ENCODE measurements at regions not wholly inside any gene's neighbourhood (a gene's known extent, or its start where the extent isn't known, plus 50 kb on each side); places are given as distances from the start of the nearest gene placed in this dataset.

GRCh38 chr14:50015716-50016115, 100.7 kb downstream of the VCPKMT start:
- Histone ChIP-seq H3K36me3 (replicated peaks in 1 of 2; ENCODE audit: control extremely low read depth in 1 of 2, control insufficient read depth in 1 of 2, extremely low read depth in 1 of 2, insufficient read depth in 2 of 2, low read length in 1 of 2) (peaks cover 0 to 8% of the 10 kb centered on the region in 2 experiments), H3K4me3 (ENCODE audit: control extremely low read depth in 1 of 5, extremely low read depth in 1 of 5, insufficient read depth in 1 of 5, low read depth in 2 of 5, low read length in 4 of 5) (no peak overlapping the region), H3K27ac (ENCODE audit: low read length in 2 of 2) (no peak overlapping the region), H3K4me2 (replicated peaks; ENCODE audit: low read depth, low read length, poor library complexity, severe bottlenecking) (no peak overlapping the region), H3K9me3 (ENCODE audit: control extremely low read depth in 1 of 3, control insufficient read depth in 2 of 3, insufficient read depth in 1 of 3, low read length in 2 of 3) (peaks cover 2 to 8% (median 6%) of the 10 kb centered on the region in 3 donors), H3K4me1 (ENCODE audit: control insufficient read depth in 2 of 2, insufficient read depth in 2 of 2, low read length in 2 of 2) (peaks cover 3 to 10% of the 10 kb centered on the region in 2 donors), H4K20me1 (ENCODE audit: control insufficient read depth, insufficient read depth, low read length, poor library complexity, severe bottlenecking) (no peaks in the 10 kb centered on the region), H3K27me3 (replicated peaks in 1 of 4; ENCODE audit: control extremely low read depth in 1 of 4, control insufficient read depth in 3 of 4, insufficient read depth in 4 of 4, low read length in 3 of 4) (no peaks in the 10 kb centered on the region), H2AFZ (ENCODE audit: insufficient read depth, low read depth, low read length, poor library complexity, severe bottlenecking) (no peak overlapping the region), H3K79me2 (ENCODE audit: control insufficient read depth, insufficient read depth, low read length) (no peaks in the 10 kb centered on the region), H3K9ac (ENCODE audit: low read length) (no peak overlapping the region)
- H3K4me3 Mint-ChIP-seq, result no peak overlapping the region
- no peaks in the 10 kb centered on the region for H3K9me3 Mint-ChIP-seq (ENCODE audit: insufficient read depth)
- H3K27me3 Mint-ChIP-seq, result no peaks in the 10 kb centered on the region
- 89% methylated on average over 1 of the region's 3 CpGs for WGBS (ENCODE audit: insufficient coverage)
- H3K27ac Mint-ChIP-seq, result no peak overlapping the region
- ChIA-PET POLR2A (interaction anchor here (1.9 kb wide), 1 partner anchor 30 kb away, joined by 5 read pairs; no protein-coding TSS in a partner anchor), CTCF (interaction anchor here (0.6 to 1.7 kb wide), 4 partner anchors 8 to 163 kb away, joined by 3 to 4 read pairs (median 4); partner anchors contain the start of gene NEMF)
- TF ChIP-seq CTCF (IDR thresholded peaks at IDR 0.05), result no peak
- TF ChIP-seq EZH2 (IDR thresholded peaks at IDR 0.05; ENCODE audit: borderline replicate concordance, insufficient read depth, low read depth, low read length, poor library complexity, severe bottlenecking), result no peak
- no peak for ATAC-seq (ENCODE audit: low read depth)
- H3K4me1 Mint-ChIP-seq, result peaks cover 37% of the 10 kb centered on the region
- no peak for DNase-seq
- intact Hi-C loops (cut with micrococcal nuclease), result no loop called here

GRCh38 chr14:50018201-50018932, 98.0 kb downstream of the VCPKMT start:
- Histone ChIP-seq H3K4me3 (ENCODE audit: control extremely low read depth in 1 of 5, extremely low read depth in 1 of 5, insufficient read depth in 1 of 5, low read depth in 2 of 5, low read length in 4 of 5) (no peak overlapping the region), H4K20me1 (ENCODE audit: control insufficient read depth, insufficient read depth, low read length, poor library complexity, severe bottlenecking) (no peaks in the 10 kb centered on the region), H3K27me3 (replicated peaks in 1 of 4; ENCODE audit: control extremely low read depth in 1 of 4, control insufficient read depth in 3 of 4, insufficient read depth in 4 of 4, low read length in 3 of 4) (no peaks in the 10 kb centered on the region), H3K4me2 (replicated peaks; ENCODE audit: low read depth, low read length, poor library complexity, severe bottlenecking) (no peak overlapping the region), H3K9me3 (ENCODE audit: control extremely low read depth in 1 of 3, control insufficient read depth in 2 of 3, insufficient read depth in 1 of 3, low read length in 2 of 3) (peaks cover 2 to 8% (median 6%) of the 10 kb centered on the region in 3 donors), H3K4me1 (ENCODE audit: control insufficient read depth in 2 of 2, insufficient read depth in 2 of 2, low read length in 2 of 2) (peaks cover 12 to 15% of the 10 kb centered on the region in 2 donors), H3K36me3 (replicated peaks in 1 of 2; ENCODE audit: control extremely low read depth in 1 of 2, control insufficient read depth in 1 of 2, extremely low read depth in 1 of 2, insufficient read depth in 2 of 2, low read length in 1 of 2) (peaks cover 0 to 6% of the 10 kb centered on the region in 2 experiments), H3K79me2 (ENCODE audit: control insufficient read depth, insufficient read depth, low read length) (no peaks in the 10 kb centered on the region), H3K27ac (ENCODE audit: low read length in 2 of 2) (no peak overlapping the region), H2AFZ (ENCODE audit: insufficient read depth, low read depth, low read length, poor library complexity, severe bottlenecking) (no peak overlapping the region), H3K9ac (ENCODE audit: low read length) (no peak overlapping the region)
- intact Hi-C loops (cut with micrococcal nuclease), result no loop called here
- Mint-ChIP-seq H3K4me3 (no peak overlapping the region), H3K9me3 (ENCODE audit: insufficient read depth) (no peaks in the 10 kb centered on the region), H3K27me3 (no peaks in the 10 kb centered on the region), H3K4me1 (peaks cover 40% of the 10 kb centered on the region), H3K27ac (no peak overlapping the region)
- no peak for DNase-seq
- CTCF ChIA-PET, result interaction anchor here (1.2 kb wide), 1 partner anchor 153 kb away, joined by 3 read pairs; no protein-coding TSS in a partner anchor
- TF ChIP-seq CTCF (IDR thresholded peaks at IDR 0.05), result no peak
- no peak for TF ChIP-seq EZH2 (IDR thresholded peaks at IDR 0.05; ENCODE audit: borderline replicate concordance, insufficient read depth, low read depth, low read length, poor library complexity, severe bottlenecking)
- no peak for ATAC-seq (ENCODE audit: low read depth)
- 98% methylated on average over 7 of the region's 10 CpGs for WGBS (ENCODE audit: insufficient coverage)
- POLR2A ChIA-PET, result interaction anchor here (0.6 kb wide), 2 partner anchors 37 to 151 kb away, joined by 3 to 7 read pairs; no protein-coding TSS in a partner anchor
